Liver (tissue), 3 donors: ENCODE measurements at regions not wholly inside any gene's neighbourhood (a gene's known extent, or its start where the extent isn't known, plus 50 kb on each side); places are given as distances from the start of the nearest gene placed in this dataset.

ENCODE experiments used
- ATF3 ChIP-seq: IDR thresholded peaks from 2 replicates; pipeline ENCODE4 v1.6.1; 2016; ENCODE audit warnings: antibody characterized with exemption
- CTCF ChIP-seq: fragments of 150-350 bp; IDR thresholded peaks from 2 replicates; pipeline ENCODE4 v1.5.1; 2017; ENCODE audit warnings: improper control_type of control experiment, low read depth, low read length; ENCODE audit not compliant: missing input control
- GABPA ChIP-seq, 2 donors: IDR thresholded peaks in 1 of 2; conservative IDR thresholded peaks in 1 of 2; 2 replicates each; pipeline ENCODE4 v1.6.1; 2016; ENCODE audit warnings: antibody characterized with exemption in 2 of 2, mild to moderate bottlenecking in 1 of 2, moderate library complexity in 1 of 2
- MAX ChIP-seq: IDR thresholded peaks from 2 replicates; pipeline ENCODE4 v1.6.1; 2016; ENCODE audit warnings: antibody characterized with exemption
- YY1 ChIP-seq: IDR thresholded peaks from 2 replicates; pipeline ENCODE4 v1.6.1; 2016; ENCODE audit warnings: antibody characterized with exemption, mild to moderate bottlenecking
- donor health status: healthy.
- donor health status: healthy.

GRCh38 chr2:19529677-19530076 is 171.3 kb upstream of the OSR1 start:
- no peak for TF ChIP-seq CTCF
- TF ChIP-seq ATF3: no peak
- no peak for TF ChIP-seq MAX
- no peak for TF ChIP-seq YY1
- TF ChIP-seq GABPA (IDR thresholded peaks at IDR 0.05 in 1 of 2, conservative IDR thresholded peaks at IDR 0.05 in 1 of 2): no peak
